Fibroblast of lung (primary cell): ENCODE measurements at regions not wholly inside any gene's neighbourhood (a gene's known extent, or its start where the extent isn't known, plus 50 kb on each side); places are given as distances from the start of the nearest gene placed in this dataset.

Experiments used
- DNase-seq, 2 donors: peaks; one replicate each; pipeline versions ENCODE4 v3.0.0 to v3.0.0-alpha.2; 2010; ENCODE audit warnings: low read depth in 2 of 2
- H2AFZ ChIP-seq: 2 replicates; pipeline ENCODE4 v1.5.1; 2012; ENCODE audit warnings: low read length, control low read depth, inconsistent platforms
- H3K27ac ChIP-seq: 2 replicates; pipeline ENCODE4 v1.5.1; 2011; ENCODE audit warnings: low read length, control low read depth; ENCODE audit not compliant: insufficient read depth
- H3K27me3 ChIP-seq: 2 replicates; pipeline ENCODE4 v1.5.1; 2011; ENCODE audit warnings: mild to moderate bottlenecking, low read length; ENCODE audit not compliant: control insufficient read depth, insufficient read depth
- H3K36me3 ChIP-seq: 2 replicates; pipeline ENCODE4 v1.5.1; 2011; ENCODE audit warnings: low read length; ENCODE audit not compliant: control insufficient read depth, insufficient read depth
- H3K4me1 ChIP-seq: 2 replicates; pipeline ENCODE4 v1.5.1; 2011; ENCODE audit warnings: low read length; ENCODE audit not compliant: control insufficient read depth, insufficient read depth; ENCODE audit errors: extremely low read depth
- H3K4me2 ChIP-seq: 2 replicates; pipeline ENCODE4 v1.5.1; 2011; ENCODE audit warnings: low read length, control low read depth; ENCODE audit not compliant: insufficient read depth; ENCODE audit errors: extremely low read depth
- H3K4me3 ChIP-seq, 4 experiments: fragments of 200-600 bp in 1 of 4; sonication (generic) in 1 of 4; replicated peaks in 1 of 4; 2 replicates each; pipeline ENCODE4 v1.5.1; 2011 to 2016; ENCODE audit warnings: low read length in 4 of 4, low read depth in 3 of 4, mild to moderate bottlenecking in 3 of 4, control low read depth in 2 of 4, inconsistent platforms in 1 of 4, mixed read lengths in 1 of 4; ENCODE audit not compliant: insufficient read depth in 1 of 4; ENCODE audit errors: control extremely low read depth in 1 of 4
- H3K79me2 ChIP-seq: 2 replicates; pipeline ENCODE4 v1.5.1; 2012; ENCODE audit warnings: mild to moderate bottlenecking, low read length, inconsistent platforms; ENCODE audit not compliant: control insufficient read depth, insufficient read depth
- H3K9ac ChIP-seq: 2 replicates; pipeline ENCODE4 v1.5.1; 2011; ENCODE audit warnings: mild to moderate bottlenecking, low read length, control low read depth; ENCODE audit not compliant: insufficient read depth
- H3K9me3 ChIP-seq: 2 replicates; pipeline ENCODE4 v1.5.1; 2012; ENCODE audit warnings: low read depth, low read length; ENCODE audit not compliant: control insufficient read depth, insufficient read depth
- H4K20me1 ChIP-seq: 2 replicates; pipeline ENCODE4 v1.5.1; 2011; ENCODE audit warnings: low read length; ENCODE audit not compliant: control insufficient read depth, insufficient read depth; ENCODE audit errors: extremely low read depth
- EZH2 ChIP-seq: IDR thresholded peaks from 2 replicates; pipeline ENCODE4 v1.5.1; 2012; ENCODE audit warnings: low read length, control low read depth, mild to moderate bottlenecking; ENCODE audit errors: missing control alignments
- TF ChIP-seq, protein P1 (sequence below), 2 donors: IDR thresholded peaks in 1 of 2; conservative IDR thresholded peaks in 1 of 2; 1 replicate in 1 of 2; 2 replicates in 1 of 2; pipeline ENCODE4 v1.5.1; 2011 to 2012; ENCODE audit warnings: low read length in 2 of 2, control low read depth in 1 of 2, inconsistent platforms in 1 of 2, low read depth in 1 of 2, mild to moderate bottlenecking in 1 of 2

GRCh38 chr6:105817370-105817769, 268.8 kb upstream of the PRDM1 start:
- no peaks in the 10 kb centered on the region for H4K20me1 ChIP-seq

GRCh38 chr6:105816847-105817246, 269.3 kb upstream of the PRDM1 start:
- Histone ChIP-seq H3K27ac (no peak overlapping the region), H3K27me3 (no peaks in the 10 kb centered on the region), H3K9me3 (no peaks in the 10 kb centered on the region), H3K9ac (no peak overlapping the region), H4K20me1 (no peaks in the 10 kb centered on the region), H3K79me2 (no peaks in the 10 kb centered on the region), H3K4me1 (no peaks in the 10 kb centered on the region), H3K4me2 (no peak overlapping the region), H3K36me3 (no peaks in the 10 kb centered on the region), H3K4me3 (no peak overlapping the region), H2AFZ (no peak overlapping the region)
- TF ChIP-seq, protein P1, sequence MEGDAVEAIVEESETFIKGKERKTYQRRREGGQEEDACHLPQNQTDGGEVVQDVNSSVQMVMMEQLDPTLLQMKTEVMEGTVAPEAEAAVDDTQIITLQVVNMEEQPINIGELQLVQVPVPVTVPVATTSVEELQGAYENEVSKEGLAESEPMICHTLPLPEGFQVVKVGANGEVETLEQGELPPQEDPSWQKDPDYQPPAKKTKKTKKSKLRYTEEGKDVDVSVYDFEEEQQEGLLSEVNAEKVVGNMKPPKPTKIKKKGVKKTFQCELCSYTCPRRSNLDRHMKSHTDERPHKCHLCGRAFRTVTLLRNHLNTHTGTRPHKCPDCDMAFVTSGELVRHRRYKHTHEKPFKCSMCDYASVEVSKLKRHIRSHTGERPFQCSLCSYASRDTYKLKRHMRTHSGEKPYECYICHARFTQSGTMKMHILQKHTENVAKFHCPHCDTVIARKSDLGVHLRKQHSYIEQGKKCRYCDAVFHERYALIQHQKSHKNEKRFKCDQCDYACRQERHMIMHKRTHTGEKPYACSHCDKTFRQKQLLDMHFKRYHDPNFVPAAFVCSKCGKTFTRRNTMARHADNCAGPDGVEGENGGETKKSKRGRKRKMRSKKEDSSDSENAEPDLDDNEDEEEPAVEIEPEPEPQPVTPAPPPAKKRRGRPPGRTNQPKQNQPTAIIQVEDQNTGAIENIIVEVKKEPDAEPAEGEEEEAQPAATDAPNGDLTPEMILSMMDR (conservative IDR thresholded peaks at IDR 0.05 in 1 of 2, IDR thresholded peaks at IDR 0.05 in 1 of 2; ENCODE audit: low read depth in 1 of 2, low read length in 2 of 2), result no peak
- TF ChIP-seq EZH2, result no peak
- DNase-seq, result no peak

More at GRCh38 chr6:105817370-105817769, 268.8 kb upstream of the PRDM1 start:
- H3K9ac ChIP-seq, result no peak overlapping the region
- TF ChIP-seq, protein P1 (conservative IDR thresholded peaks at IDR 0.05 in 1 of 2, IDR thresholded peaks at IDR 0.05 in 1 of 2; ENCODE audit: low read depth in 1 of 2, low read length in 2 of 2), result no peak
- TF ChIP-seq EZH2, result no peak
- H3K4me1 ChIP-seq, result no peaks in the 10 kb centered on the region
- no peak for DNase-seq
- no peaks in the 10 kb centered on the region for H3K27me3 ChIP-seq
- H3K4me2 ChIP-seq, result no peak overlapping the region
- H3K27ac ChIP-seq, result no peak overlapping the region
- H3K4me3 ChIP-seq, result no peak overlapping the region
- no peaks in the 10 kb centered on the region for H3K36me3 ChIP-seq
- H2AFZ ChIP-seq, result no peak overlapping the region
- no peaks in the 10 kb centered on the region for H3K79me2 ChIP-seq
- no peaks in the 10 kb centered on the region for H3K9me3 ChIP-seq

- TF ChIP-seq EZH2, result no peak
- TF ChIP-seq, protein P1 (conservative IDR thresholded peaks at IDR 0.05 in 1 of 2, IDR thresholded peaks at IDR 0.05 in 1 of 2; ENCODE audit: low read depth in 1 of 2, low read length in 2 of 2), result no peak
- Histone ChIP-seq H2AFZ (no peak overlapping the region), H3K4me3 (no peak overlapping the region), H3K9ac (no peak overlapping the region), H3K27me3 (no peaks in the 10 kb centered on the region), H4K20me1 (no peaks in the 10 kb centered on the region), H3K9me3 (no peaks in the 10 kb centered on the region), H3K36me3 (no peaks in the 10 kb centered on the region), H3K4me2 (no peak overlapping the region), H3K79me2 (no peaks in the 10 kb centered on the region), H3K27ac (no peak overlapping the region), H3K4me1 (no peaks in the 10 kb centered on the region)
- no peak for DNase-seq
These were observed 270.2 kb upstream of the PRDM1 start for GRCh38 chr6:105815661-105816555.
